ENCODE measurements at regions not wholly inside any gene's neighbourhood (a gene's known extent, or its start where the extent isn't known, plus 50 kb on each side); places are given as distances from the start of the nearest gene placed in this dataset.
"Not testable (repeated sequence)": the region's sequence is repeated elsewhere in the genome, so short reads cannot be mapped to it uniquely, and the experiment has no call there.

GRCh38 chr12:14032191-14032590, 50.8 kb upstream of the GRIN2B start:
- not testable (repeated sequence) for H3K4me3 ChIP-seq (ENCODE audit: low read depth, low read length); DNase-seq (ENCODE audit: low read depth)

- no peak overlapping the region for H3K4me3 ChIP-seq (ENCODE audit: low read depth, low read length)
- DNase-seq (ENCODE audit: low read depth), result no peak
- TF ChIP-seq MYC (IDR thresholded peaks at IDR 0.05; ENCODE audit: low read depth, low read length) (no peak), POLR2A (IDR thresholded peaks at IDR 0.05; ENCODE audit: extremely low read depth, insufficient read length) (no peak), CTCF (IDR thresholded peaks at IDR 0.05; ENCODE audit: low read depth, low read length) (no peak)
These were observed 62.4 kb upstream of the GRIN2B start for GRCh38 chr12:14043776-14044175.

GRCh38 chr12:14048941-14049545, 67.6 kb upstream of the GRIN2B start:
- no peak overlapping the region for H3K4me3 ChIP-seq (ENCODE audit: low read depth, low read length)
- no peak for DNase-seq (ENCODE audit: low read depth)
- TF ChIP-seq POLR2A (IDR thresholded peaks at IDR 0.05; ENCODE audit: extremely low read depth, insufficient read length) (no peak), MAX (IDR thresholded peaks at IDR 0.05; ENCODE audit: low read depth, low read length) (no peak), MYC (IDR thresholded peaks at IDR 0.05; ENCODE audit: low read depth, low read length) (no peak), CTCF (IDR thresholded peaks at IDR 0.05; ENCODE audit: low read depth, low read length) (no peak)

- DNase-seq (ENCODE audit: low read depth), result no peak
- TF ChIP-seq MAX (IDR thresholded peaks at IDR 0.05; ENCODE audit: low read depth, low read length) (no peak), POLR2A (IDR thresholded peaks at IDR 0.05; ENCODE audit: extremely low read depth, insufficient read length) (no peak), CTCF (IDR thresholded peaks at IDR 0.05; ENCODE audit: low read depth, low read length) (no peak), MYC (IDR thresholded peaks at IDR 0.05; ENCODE audit: low read depth, low read length) (no peak)
- no peak overlapping the region for H3K4me3 ChIP-seq (ENCODE audit: low read depth, low read length)
These were observed 76.5 kb upstream of the GRIN2B start for GRCh38 chr12:14057895-14058294.

- H3K4me3 ChIP-seq (ENCODE audit: low read depth, low read length), result no peak overlapping the region
- no peak for DNase-seq (ENCODE audit: low read depth)
- TF ChIP-seq POLR2A (IDR thresholded peaks at IDR 0.05; ENCODE audit: extremely low read depth, insufficient read length) (no peak), MAX (IDR thresholded peaks at IDR 0.05; ENCODE audit: low read depth, low read length) (no peak), MYC (IDR thresholded peaks at IDR 0.05; ENCODE audit: low read depth, low read length) (no peak), CTCF (IDR thresholded peaks at IDR 0.05; ENCODE audit: low read depth, low read length) (no peak)
These were observed 77.3 kb upstream of the GRIN2B start for GRCh38 chr12:14058717-14059116.

- no peak for TF ChIP-seq CTCF (IDR thresholded peaks at IDR 0.05; ENCODE audit: low read depth, low read length)
- no peak for TF ChIP-seq MYC (IDR thresholded peaks at IDR 0.05; ENCODE audit: low read depth, low read length)
- TF ChIP-seq MAX (IDR thresholded peaks at IDR 0.05; ENCODE audit: low read depth, low read length), result no peak
- no peak for TF ChIP-seq POLR2A (IDR thresholded peaks at IDR 0.05; ENCODE audit: extremely low read depth, insufficient read length)
- no peak overlapping the region for H3K4me3 ChIP-seq (ENCODE audit: low read depth, low read length)
- no peak for DNase-seq (ENCODE audit: low read depth)
These were observed 78.1 kb upstream of the GRIN2B start for GRCh38 chr12:14059548-14059947.
